B cell (primary cell): ENCODE measurements at regions not wholly inside any gene's neighbourhood (a gene's known extent, or its start where the extent isn't known, plus 50 kb on each side); places are given as distances from the start of the nearest gene placed in this dataset.

Source experiments
- CTCF ChIP-seq: fragments of 200-600 bp; IDR thresholded peaks from one replicate; pipeline ENCODE4 v1.8.0; 2022; ENCODE audit warnings: antibody characterized with exemption, mild to moderate bottlenecking
- EZH2 ChIP-seq: IDR thresholded peaks from 2 replicates; pipeline ENCODE4 v1.6.1; 2012; ENCODE audit warnings: borderline replicate concordance, low read depth, mild to moderate bottlenecking, moderate library complexity, low read length; ENCODE audit not compliant: insufficient read depth, poor library complexity, severe bottlenecking

- TF ChIP-seq CTCF (no peak), EZH2 (no peak)
These were observed 115.7 kb upstream of the P2RY1 start for GRCh38 chr3:152719264-152719663.
